Anterior cingulate cortex (tissue), 58 donors: ENCODE measurements at regions not wholly inside any gene's neighbourhood (a gene's known extent, or its start where the extent isn't known, plus 50 kb on each side); places are given as distances from the start of the nearest gene placed in this dataset.

Experiments used
- DNase-seq, 58 donors: peaks; one replicate each; lab custom pipeline; 2025; lab: John Stamatoyannopoulos, UW

GRCh38 chr19:30082168-30082567, 140.1 kb downstream of the URI1 start:
- DNase-seq, result no peak

GRCh38 chr19:30082611-30083010, 140.6 kb downstream of the URI1 start:
- DNase-seq, result no peak

GRCh38 chr19:30083125-30083681, 141.2 kb downstream of the URI1 start:
- DNase-seq, result no peak

- DNase-seq, result no peak
Observed at GRCh38 chr19:30083701-30084156, 141.7 kb downstream of the URI1 start.

- no peak for DNase-seq
Observed at GRCh38 chr19:30084390-30084819, 142.4 kb downstream of the URI1 start.

GRCh38 chr19:30085394-30085793, 143.4 kb downstream of the URI1 start:
- peak in 1 of 58 donors; percentile 41 for DNase-seq

- DNase-seq, result no peak
Observed at GRCh38 chr19:30086220-30086619, 144.2 kb downstream of the URI1 start.

GRCh38 chr19:30086916-30087315, 144.9 kb downstream of the URI1 start:
- no peak for DNase-seq

GRCh38 chr19:30087381-30088138, 145.5 kb downstream of the URI1 start:
- DNase-seq, result peak in 3 of 58 donors; percentile 14 to 16 (median 15)

- no peak for DNase-seq
Observed at GRCh38 chr19:30088567-30088966, 146.5 kb downstream of the URI1 start.

- no peak for DNase-seq
Observed at GRCh38 chr19:30089086-30089665, 147.1 kb downstream of the URI1 start.

GRCh38 chr19:30090476-30090875, 148.4 kb downstream of the URI1 start:
- no peak for DNase-seq

- DNase-seq, result no peak
Observed at GRCh38 chr19:30090963-30091362, 148.9 kb downstream of the URI1 start.

GRCh38 chr19:30091456-30091855, 149.4 kb downstream of the URI1 start:
- DNase-seq, result no peak

- no peak for DNase-seq
Observed at GRCh38 chr19:30091856-30092255, 149.8 kb downstream of the URI1 start.

- DNase-seq, result no peak
Observed at GRCh38 chr19:30092721-30093569, 150.9 kb downstream of the URI1 start.

- no peak for DNase-seq
Observed at GRCh38 chr19:30093966-30094755, 152.1 kb downstream of the URI1 start.

- no peak for DNase-seq
Observed at GRCh38 chr19:30094756-30095140, 152.7 kb downstream of the URI1 start.

GRCh38 chr19:30095171-30095570, 153.1 kb downstream of the URI1 start:
- DNase-seq, result no peak
